Hepatocyte (in vitro differentiated cells): ENCODE measurements at regions not wholly inside any gene's neighbourhood (a gene's known extent, or its start where the extent isn't known, plus 50 kb on each side); places are given as distances from the start of the nearest gene placed in this dataset.

ENCODE experiments used
- DNase-seq: peaks from one replicate; pipeline ENCODE4 v3.0.0-alpha.2; 2016; ENCODE audit warnings: low spot score
- H2AFZ ChIP-seq: fragments of 200-600 bp; sonication (generic); 2 replicates; pipeline ENCODE4 v1.6.0; 2016; ENCODE audit warnings: antibody characterized with exemption, mild to moderate bottlenecking
- H3K27ac ChIP-seq: fragments of 200-600 bp; sonication (generic); 2 replicates; pipeline ENCODE4 v1.5.1; 2016; ENCODE audit warnings: mild to moderate bottlenecking
- H3K27me3 ChIP-seq: fragments of 200-600 bp; sonication (generic); 2 replicates; pipeline ENCODE4 v1.6.1; 2016
- H3K36me3 ChIP-seq: fragments of 200-600 bp; sonication (generic); replicated peaks from 2 replicates; pipeline ENCODE4 v1.5.1; 2016; ENCODE audit warnings: low read depth; ENCODE audit not compliant: insufficient read depth
- H3K4me1 ChIP-seq: fragments of 200-600 bp; sonication (generic); 2 replicates; pipeline ENCODE4 v1.5.1; 2016; ENCODE audit warnings: mild to moderate bottlenecking, moderate library complexity; ENCODE audit not compliant: insufficient read depth
- H3K4me2 ChIP-seq: fragments of 200-600 bp; sonication (generic); 2 replicates; pipeline ENCODE4 v1.6.0; 2016
- H3K4me3 ChIP-seq: fragments of 200-600 bp; sonication (generic); 2 replicates; pipeline ENCODE4 v1.5.1; 2016; ENCODE audit warnings: mild to moderate bottlenecking
- H3K79me2 ChIP-seq: fragments of 200-600 bp; sonication (generic); 2 replicates; pipeline ENCODE4 v1.6.0; 2017; ENCODE audit warnings: mild to moderate bottlenecking
- H3K9me2 ChIP-seq: fragments of 200-600 bp; sonication (generic); replicated peaks from 2 replicates; pipeline ENCODE4 v1.6.0; 2017; ENCODE audit warnings: mild to moderate bottlenecking; ENCODE audit not compliant: insufficient read depth
- H3K9me3 ChIP-seq: fragments of 200-600 bp; sonication (generic); 2 replicates; pipeline ENCODE4 v1.5.1; 2016; ENCODE audit warnings: low read depth, mild to moderate bottlenecking
- H4K20me1 ChIP-seq: fragments of 200-600 bp; sonication (generic); 2 replicates; pipeline ENCODE4 v1.6.0; 2016; ENCODE audit warnings: mild to moderate bottlenecking; ENCODE audit not compliant: insufficient read depth, poor library complexity, severe bottlenecking
- CTCF ChIP-seq: fragments of 200-600 bp; sonication (generic); IDR thresholded peaks from 2 replicates; pipeline ENCODE4 v1.5.1; 2016; ENCODE audit warnings: antibody characterized with exemption, mild to moderate bottlenecking; ENCODE audit not compliant: poor library complexity
- EZH2 ChIP-seq: fragments of 200-600 bp; sonication (generic); IDR thresholded peaks from 2 replicates; pipeline ENCODE4 v1.6.1; 2016; ENCODE audit warnings: antibody characterized with exemption, mild to moderate bottlenecking, borderline replicate concordance
- EZH2phosphoT487 ChIP-seq: fragments of 200-600 bp; sonication (generic); IDR thresholded peaks from one replicate; pipeline ENCODE4 v1.6.1; 2018; ENCODE audit warnings: antibody characterized with exemption, mild to moderate bottlenecking, low read depth, moderate library complexity; ENCODE audit not compliant: unreplicated experiment, severe bottlenecking
- WGBS: methylation state at CpG from one replicate; pipeline ENCODE4 v1.1.6; 2016; ENCODE audit warnings: low lambda C conversion rate; ENCODE audit errors: missing lambda C conversion rate; 5-methylcytosine and 5-hydroxymethylcytosine counted together

GRCh38 chr21:16620786-16621320, 891.1 kb downstream of the USP25 start:
- Histone ChIP-seq H4K20me1 (no peaks in the 10 kb centered on the region), H3K27ac (no peak overlapping the region), H3K36me3 (no peaks in the 10 kb centered on the region), H3K9me2 (no peaks in the 10 kb centered on the region), H2AFZ (no peak overlapping the region), H3K4me2 (no peak overlapping the region), H3K27me3 (no peaks in the 10 kb centered on the region), H3K9me3 (no peaks in the 10 kb centered on the region), H3K4me3 (no peak overlapping the region), H3K79me2 (no peaks in the 10 kb centered on the region), H3K4me1 (no peaks in the 10 kb centered on the region)
- TF ChIP-seq EZH2: no peak
- no peak for TF ChIP-seq CTCF
- no peak for TF ChIP-seq EZH2phosphoT487
- WGBS: 88% methylated on average over 1 of the region's 1 CpG
- DNase-seq: no peak

- TF ChIP-seq CTCF (no peak), EZH2 (no peak), EZH2phosphoT487 (no peak)
These were observed 888.2 kb upstream of the CXADR start for GRCh38 chr21:16624479-16625118.

GRCh38 chr21:16625491-16625890, 887.4 kb upstream of the CXADR start:
- H3K79me2 ChIP-seq: no peaks in the 10 kb centered on the region
- 63% methylated on average over 1 of the region's 1 CpG for whole genome bisulfite sequencing
- no peak overlapping the region for H3K27ac ChIP-seq
- no peaks in the 10 kb centered on the region for H3K4me1 ChIP-seq
- no peak for TF ChIP-seq EZH2phosphoT487
- TF ChIP-seq EZH2: no peak
- TF ChIP-seq CTCF: no peak
- no peaks in the 10 kb centered on the region for H3K36me3 ChIP-seq
- H3K9me2 ChIP-seq: no peaks in the 10 kb centered on the region
- no peak overlapping the region for H3K4me3 ChIP-seq
- H3K4me2 ChIP-seq: no peak overlapping the region
- H3K9me3 ChIP-seq: no peaks in the 10 kb centered on the region
- no peaks in the 10 kb centered on the region for H3K27me3 ChIP-seq
- no peaks in the 10 kb centered on the region for H4K20me1 ChIP-seq
- no peak overlapping the region for H2AFZ ChIP-seq
- no peak for DNase-seq

More at GRCh38 chr21:16624479-16625118, 888.2 kb upstream of the CXADR start:
- Histone ChIP-seq H3K79me2 (no peaks in the 10 kb centered on the region), H3K9me3 (no peaks in the 10 kb centered on the region), H2AFZ (no peak overlapping the region), H3K4me1 (no peaks in the 10 kb centered on the region), H4K20me1 (no peaks in the 10 kb centered on the region), H3K36me3 (no peaks in the 10 kb centered on the region), H3K4me2 (no peak overlapping the region), H3K4me3 (no peak overlapping the region), H3K27me3 (no peaks in the 10 kb centered on the region), H3K27ac (no peak overlapping the region), H3K9me2 (no peaks in the 10 kb centered on the region)
- DNase-seq: no peak
- 40% methylated on average over 5 of the region's 5 CpGs for WGBS
